Kidney epithelial cell (primary cell): ENCODE measurements at regions not wholly inside any gene's neighbourhood (a gene's known extent, or its start where the extent isn't known, plus 50 kb on each side); places are given as distances from the start of the nearest gene placed in this dataset.

Experiments used
- DNase-seq: peaks from one replicate; pipeline ENCODE4 v3.0.0-alpha.2; 2010; ENCODE audit warnings: low read depth
- H3K27me3 ChIP-seq: 2 replicates; pipeline ENCODE4 v1.6.0; 2011; ENCODE audit warnings: low read length; ENCODE audit not compliant: control insufficient read depth, insufficient read depth
- H3K36me3 ChIP-seq: 2 replicates; pipeline ENCODE4 v1.5.1; 2011; ENCODE audit warnings: low read length; ENCODE audit not compliant: control insufficient read depth, insufficient read depth
- H3K4me3 ChIP-seq: 2 replicates; pipeline ENCODE4 v1.5.1; 2011; ENCODE audit warnings: low read depth, mild to moderate bottlenecking, control low read depth, low read length
- TF ChIP-seq, protein P1 (sequence below): IDR thresholded peaks from 2 replicates; pipeline ENCODE4 v1.5.1; 2011; ENCODE audit warnings: mild to moderate bottlenecking, moderate library complexity, low read length, control low read depth, inconsistent platforms; ENCODE audit not compliant: insufficient read depth, poor library complexity, severe bottlenecking

DNA sequence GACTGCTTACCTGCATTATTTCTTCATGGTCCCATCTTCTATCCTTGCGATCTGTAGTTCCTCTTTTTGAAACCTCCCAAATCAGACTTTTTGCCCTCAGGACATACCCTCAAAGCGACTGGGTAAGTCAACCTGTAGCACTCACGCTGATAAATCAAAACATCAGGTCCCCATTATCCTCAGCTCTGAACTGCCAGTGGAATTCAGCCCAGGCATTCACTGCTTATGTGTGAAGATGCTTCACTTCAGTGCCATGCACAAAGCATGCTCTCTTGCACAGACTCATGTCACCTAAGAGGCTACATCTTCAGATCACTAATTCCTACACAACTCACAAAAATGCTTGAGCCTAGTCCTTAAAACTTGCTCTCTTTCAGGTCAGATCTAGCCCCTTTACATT, 283.6 kb upstream of the KLF6 start:
- DNase-seq: no peak
- H3K4me3 ChIP-seq: no peak overlapping the region
- H3K27me3 ChIP-seq: no peaks in the 10 kb centered on the region
- no peaks in the 10 kb centered on the region for H3K36me3 ChIP-seq
- TF ChIP-seq, protein P1, sequence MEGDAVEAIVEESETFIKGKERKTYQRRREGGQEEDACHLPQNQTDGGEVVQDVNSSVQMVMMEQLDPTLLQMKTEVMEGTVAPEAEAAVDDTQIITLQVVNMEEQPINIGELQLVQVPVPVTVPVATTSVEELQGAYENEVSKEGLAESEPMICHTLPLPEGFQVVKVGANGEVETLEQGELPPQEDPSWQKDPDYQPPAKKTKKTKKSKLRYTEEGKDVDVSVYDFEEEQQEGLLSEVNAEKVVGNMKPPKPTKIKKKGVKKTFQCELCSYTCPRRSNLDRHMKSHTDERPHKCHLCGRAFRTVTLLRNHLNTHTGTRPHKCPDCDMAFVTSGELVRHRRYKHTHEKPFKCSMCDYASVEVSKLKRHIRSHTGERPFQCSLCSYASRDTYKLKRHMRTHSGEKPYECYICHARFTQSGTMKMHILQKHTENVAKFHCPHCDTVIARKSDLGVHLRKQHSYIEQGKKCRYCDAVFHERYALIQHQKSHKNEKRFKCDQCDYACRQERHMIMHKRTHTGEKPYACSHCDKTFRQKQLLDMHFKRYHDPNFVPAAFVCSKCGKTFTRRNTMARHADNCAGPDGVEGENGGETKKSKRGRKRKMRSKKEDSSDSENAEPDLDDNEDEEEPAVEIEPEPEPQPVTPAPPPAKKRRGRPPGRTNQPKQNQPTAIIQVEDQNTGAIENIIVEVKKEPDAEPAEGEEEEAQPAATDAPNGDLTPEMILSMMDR: no peak

DNA sequence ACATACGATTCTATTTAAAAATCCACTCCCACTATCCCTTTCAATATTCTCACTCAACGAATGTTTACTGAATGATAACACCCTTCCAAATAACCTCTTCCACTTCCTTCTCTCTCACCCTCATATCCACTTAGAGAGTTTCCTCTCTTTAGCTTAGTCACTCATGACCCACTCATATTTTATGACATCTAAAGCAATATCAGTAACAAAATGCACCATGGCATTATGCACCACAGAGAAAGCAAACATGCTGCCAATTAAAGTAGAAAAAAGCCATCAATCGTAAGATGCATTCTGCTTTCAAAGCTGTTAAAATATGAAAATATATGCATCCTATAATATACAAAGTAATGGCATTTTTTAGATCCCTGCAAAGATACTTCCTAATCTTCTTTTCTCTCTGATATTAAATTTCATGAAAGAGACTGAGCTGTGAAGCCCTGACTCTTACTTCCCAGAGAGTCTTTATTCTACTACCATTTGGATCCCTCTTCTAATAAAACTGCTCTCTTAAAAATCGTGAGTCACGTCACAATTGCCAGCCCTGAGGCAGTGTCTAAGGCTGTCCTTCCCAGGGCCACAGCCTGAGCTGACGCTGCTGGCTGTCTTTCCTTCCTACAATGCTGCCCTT, 283.0 kb upstream of the KLF6 start:
- H3K27me3 ChIP-seq: no peaks in the 10 kb centered on the region
- H3K4me3 ChIP-seq: no peak overlapping the region
- DNase-seq: no peak
- TF ChIP-seq, protein P1: no peak
- no peaks in the 10 kb centered on the region for H3K36me3 ChIP-seq

DNA sequence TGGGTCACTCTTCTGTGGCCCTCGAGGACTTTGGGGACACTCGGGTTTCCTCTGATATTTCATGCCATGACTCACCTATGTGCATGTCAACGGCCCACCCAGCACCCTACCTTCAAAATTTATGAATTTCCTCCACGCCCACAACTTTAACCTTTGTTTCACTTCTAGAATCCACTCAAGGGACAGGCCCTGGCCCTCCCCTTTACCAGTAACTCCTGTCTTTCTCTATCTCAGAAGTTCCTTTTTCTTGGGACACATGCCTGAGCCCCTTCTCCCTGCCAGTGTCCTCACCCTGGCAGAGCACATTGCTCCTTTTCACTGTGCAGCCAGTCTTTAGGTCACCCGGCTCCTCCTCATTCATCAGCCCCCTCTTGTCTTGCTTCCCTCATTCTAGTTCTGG, 282.5 kb upstream of the KLF6 start:
- TF ChIP-seq, protein P1: no peak
- no peaks in the 10 kb centered on the region for H3K36me3 ChIP-seq
- DNase-seq: no peak
- H3K27me3 ChIP-seq: no peaks in the 10 kb centered on the region
- H3K4me3 ChIP-seq: no peak overlapping the region

DNA sequence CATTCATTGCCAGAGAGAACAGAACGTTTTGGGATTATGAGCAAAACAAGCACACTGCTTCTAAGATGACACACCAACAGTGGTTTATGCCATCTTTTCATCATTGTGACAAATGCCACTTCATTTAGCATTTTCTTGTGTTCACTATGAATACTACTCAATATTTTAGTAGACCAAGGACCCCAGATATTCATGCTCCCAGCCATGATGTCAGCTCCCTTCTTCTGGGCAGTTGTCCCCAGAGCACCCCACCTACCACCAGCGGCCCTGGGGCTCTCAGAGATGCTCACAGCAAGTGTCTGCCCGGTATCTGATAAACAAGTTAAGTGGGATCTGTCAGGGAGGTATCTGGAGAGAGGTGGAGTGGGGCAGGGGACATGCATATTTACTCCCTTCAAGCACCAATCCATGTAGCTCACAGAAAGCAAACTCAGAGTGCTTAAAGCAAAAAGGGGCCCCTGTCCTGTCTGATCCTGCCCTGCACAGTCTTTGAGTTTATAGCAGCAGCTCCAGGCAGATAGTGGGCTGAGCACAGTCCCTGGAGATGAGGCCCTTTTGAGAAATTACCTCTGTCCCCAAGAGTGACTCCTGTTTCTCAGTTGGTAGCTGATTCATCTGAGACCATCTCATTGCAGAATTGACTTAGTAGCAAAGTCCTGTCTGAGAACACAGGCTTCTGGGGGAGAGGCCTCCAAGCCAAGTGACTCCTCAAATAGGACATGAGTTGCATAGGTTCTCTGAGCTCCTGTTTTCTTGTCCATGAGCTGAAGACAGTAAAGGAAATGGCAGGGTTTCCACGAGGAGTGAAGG, 281.8 kb upstream of the KLF6 start:
- TF ChIP-seq, protein P1: no peak
- no peak for DNase-seq
- Histone ChIP-seq H3K36me3 (no peaks in the 10 kb centered on the region), H3K4me3 (no peak overlapping the region), H3K27me3 (no peaks in the 10 kb centered on the region)

DNA sequence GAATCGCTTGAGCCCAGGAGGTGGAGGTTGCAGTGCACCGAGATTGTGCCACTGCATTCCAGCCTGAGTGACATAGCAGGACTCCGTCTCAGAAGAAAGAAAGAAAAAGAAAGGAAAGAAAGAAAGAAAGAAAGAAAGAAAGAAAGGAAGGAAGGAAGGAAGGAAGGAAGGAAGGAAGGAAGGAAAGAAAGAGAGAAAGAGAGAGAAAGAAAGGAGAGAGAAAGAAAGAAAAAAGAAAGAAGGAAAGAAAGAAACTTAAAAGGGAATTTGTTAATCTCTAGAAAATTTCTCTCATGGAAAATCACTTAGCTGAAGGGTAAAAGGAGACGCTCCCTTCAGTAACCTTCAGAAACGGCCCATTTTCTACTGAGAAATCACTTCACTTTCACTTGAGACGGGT, 279.5 kb upstream of the KLF6 start:
- TF ChIP-seq, protein P1: no peak
- DNase-seq: no peak
- Histone ChIP-seq H3K27me3 (no peaks in the 10 kb centered on the region), H3K4me3 (no peak overlapping the region), H3K36me3 (no peaks in the 10 kb centered on the region)
